ENCODE measurements at regions not wholly inside any gene's neighbourhood (a gene's known extent, or its start where the extent isn't known, plus 50 kb on each side); places are given as distances from the start of the nearest gene placed in this dataset.

- no peak for DNase-seq (ENCODE audit: low read depth)
These were observed 1957.1 kb upstream of the ADGRL3 start for GRCh38 chr4:59243038-59243437.

- no peak for DNase-seq (ENCODE audit: low read depth)
These were observed 1953.1 kb upstream of the ADGRL3 start for GRCh38 chr4:59247032-59247431.

GRCh38 chr4:59248313-59248712, 1951.8 kb upstream of the ADGRL3 start:
- no peak for DNase-seq (ENCODE audit: low read depth)

GRCh38 chr4:59249110-59249509, 1951.0 kb upstream of the ADGRL3 start:
- DNase-seq (ENCODE audit: low read depth), result no peak

- DNase-seq (ENCODE audit: low read depth), result no peak
These were observed 1942.1 kb upstream of the ADGRL3 start for GRCh38 chr4:59258002-59258401.

GRCh38 chr4:59307609-59308008, 1892.5 kb upstream of the ADGRL3 start:
- DNase-seq (ENCODE audit: low read depth), result no peak

- DNase-seq (ENCODE audit: low read depth), result no peak
These were observed 1885.5 kb upstream of the ADGRL3 start for GRCh38 chr4:59314637-59315036.

GRCh38 chr4:59339631-59340030, 1860.5 kb upstream of the ADGRL3 start:
- no peak for DNase-seq (ENCODE audit: low read depth)

GRCh38 chr4:59341506-59341905, 1858.6 kb upstream of the ADGRL3 start:
- DNase-seq (ENCODE audit: low read depth), result no peak

- no peak for DNase-seq (ENCODE audit: low read depth)
These were observed 1851.2 kb upstream of the ADGRL3 start for GRCh38 chr4:59348949-59349348.

GRCh38 chr4:59369229-59369628, 1830.9 kb upstream of the ADGRL3 start:
- DNase-seq (ENCODE audit: low read depth), result no peak

GRCh38 chr4:59374416-59374815, 1825.7 kb upstream of the ADGRL3 start:
- DNase-seq (ENCODE audit: low read depth), result no peak

- DNase-seq (ENCODE audit: low read depth), result no peak
These were observed 1819.2 kb upstream of the ADGRL3 start for GRCh38 chr4:59380841-59381366.

- DNase-seq (ENCODE audit: low read depth), result no peak
These were observed 1818.5 kb upstream of the ADGRL3 start for GRCh38 chr4:59381591-59381990.

- DNase-seq (ENCODE audit: low read depth), result no peak
These were observed 1812.1 kb upstream of the ADGRL3 start for GRCh38 chr4:59387759-59388758.

- no peak for DNase-seq (ENCODE audit: low read depth)
These were observed 1806.3 kb upstream of the ADGRL3 start for GRCh38 chr4:59393780-59394179.

GRCh38 chr4:59400334-59400733, 1799.8 kb upstream of the ADGRL3 start:
- no peak for DNase-seq (ENCODE audit: low read depth)

- DNase-seq (ENCODE audit: low read depth), result no peak
These were observed 1790.5 kb upstream of the ADGRL3 start for GRCh38 chr4:59409647-59410046.

GRCh38 chr4:59412739-59413138, 1787.4 kb upstream of the ADGRL3 start:
- DNase-seq (ENCODE audit: low read depth), result no peak

GRCh38 chr4:59455751-59456150, 1744.4 kb upstream of the ADGRL3 start:
- no peak for DNase-seq (ENCODE audit: low read depth)

GRCh38 chr4:59457576-59457975, 1742.5 kb upstream of the ADGRL3 start:
- no peak for DNase-seq (ENCODE audit: low read depth)

GRCh38 chr4:59484944-59485343, 1715.2 kb upstream of the ADGRL3 start:
- DNase-seq (ENCODE audit: low read depth), result no peak

- no peak for DNase-seq (ENCODE audit: low read depth)
These were observed 1700.0 kb upstream of the ADGRL3 start for GRCh38 chr4:59500103-59500502.

GRCh38 chr4:59503731-59504130, 1696.4 kb upstream of the ADGRL3 start:
- no peak for DNase-seq (ENCODE audit: low read depth)
